ENCODE measurements at regions not wholly inside any gene's neighbourhood (a gene's known extent, or its start where the extent isn't known, plus 50 kb on each side); places are given as distances from the start of the nearest gene placed in this dataset.

DNA sequence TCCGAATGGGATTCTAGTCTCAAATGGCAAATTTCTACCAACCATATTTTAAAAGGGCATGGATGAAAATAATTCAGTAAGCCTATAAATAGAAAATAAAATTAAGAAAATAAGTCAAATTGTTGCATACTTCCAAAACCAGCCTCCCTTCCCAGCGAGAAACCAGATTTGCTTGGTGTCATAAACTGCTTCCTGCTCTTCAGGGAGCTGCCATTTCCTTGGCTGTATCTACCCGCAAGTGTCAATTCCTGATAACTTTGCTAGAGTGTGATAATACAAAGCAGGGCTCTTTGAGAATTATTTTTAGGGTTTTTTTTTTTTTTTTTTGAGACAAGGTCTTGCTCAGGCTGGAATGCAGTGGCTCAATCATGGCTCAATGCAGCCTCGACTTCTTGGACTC lies 62.3 kb downstream of the S1PR1 start:
- WGBS, result 88% methylated on average over 4 of the region's 4 CpGs
- peaks cover 7% of the 10 kb centered on the region for H3K27me3 ChIP-seq
- no peak overlapping the region for H3K27ac ChIP-seq

GRCh38 chr1:101299710-101300109 lies 62.9 kb downstream of the S1PR1 start:
- Histone ChIP-seq H3K27me3 (peaks cover 7% of the 10 kb centered on the region), H3K4me3 (no peak overlapping the region), H3K36me3 (no peaks in the 10 kb centered on the region), H3K4me1 (no peaks in the 10 kb centered on the region), H3K27ac (no peak overlapping the region), H3K9me3 (no peaks in the 10 kb centered on the region)
- TF ChIP-seq POLR2A (IDR thresholded peaks at IDR 0.05) (no peak), EP300 (IDR thresholded peaks at IDR 0.05) (no peak), POLR2AphosphoS5 (IDR thresholded peaks at IDR 0.05) (no peak)
- DNase-seq (ENCODE audit: low spot score in 2 of 2), result no peak
- 80% methylated on average over 3 of the region's 3 CpGs for WGBS

More for the DNA sequence above, 62.3 kb downstream of the S1PR1 start:
- TF ChIP-seq EP300 (IDR thresholded peaks at IDR 0.05) (no peak), POLR2A (IDR thresholded peaks at IDR 0.05) (no peak), CTCF (IDR thresholded peaks at IDR 0.05) (no peak), POLR2AphosphoS5 (IDR thresholded peaks at IDR 0.05) (no peak)
- Histone ChIP-seq H3K4me3 (no peak overlapping the region), H3K4me1 (no peaks in the 10 kb centered on the region), H3K9me3 (no peaks in the 10 kb centered on the region), H3K36me3 (no peaks in the 10 kb centered on the region)
- no peak for DNase-seq (ENCODE audit: low spot score in 2 of 2)

DNA sequence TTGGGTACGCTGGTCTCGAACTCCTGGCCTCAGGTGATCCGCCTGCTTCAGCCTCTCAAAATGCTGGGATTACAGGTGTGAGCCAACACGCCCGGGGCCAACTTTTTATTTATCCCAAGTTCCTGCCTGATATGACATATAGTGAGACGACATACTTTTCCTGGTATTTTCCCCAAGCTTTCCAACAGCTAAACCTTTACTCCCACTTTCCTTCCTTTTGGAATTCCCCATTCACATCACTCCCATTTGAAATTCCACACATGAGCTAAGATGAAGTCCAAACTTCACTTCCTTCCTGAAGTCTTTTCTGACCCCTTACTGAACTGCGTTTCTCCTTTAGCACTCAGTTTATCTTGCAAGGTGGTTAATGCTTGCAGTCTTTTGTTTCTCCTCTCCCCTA lies 64.1 kb downstream of the S1PR1 start:
- Histone ChIP-seq H3K4me1 (no peaks in the 10 kb centered on the region), H3K4me3 (no peak overlapping the region), H3K9me3 (no peaks in the 10 kb centered on the region), H3K27me3 (peaks cover 7% of the 10 kb centered on the region), H3K27ac (no peak overlapping the region), H3K36me3 (no peaks in the 10 kb centered on the region)
- TF ChIP-seq POLR2AphosphoS5 (IDR thresholded peaks at IDR 0.05) (no peak), POLR2A (IDR thresholded peaks at IDR 0.05) (no peak), CTCF (IDR thresholded peaks at IDR 0.05) (no peak), EP300 (IDR thresholded peaks at IDR 0.05) (no peak)
- 66% methylated on average over 7 of the region's 7 CpGs for WGBS
- DNase-seq (ENCODE audit: low spot score in 2 of 2), result no peak

GRCh38 chr1:101301446-101302057 lies 64.7 kb downstream of the S1PR1 start:
- TF ChIP-seq CTCF (IDR thresholded peaks at IDR 0.05) (no peak), POLR2A (IDR thresholded peaks at IDR 0.05) (no peak), EP300 (IDR thresholded peaks at IDR 0.05) (no peak), POLR2AphosphoS5 (IDR thresholded peaks at IDR 0.05) (no peak)
- Histone ChIP-seq H3K36me3 (no peaks in the 10 kb centered on the region), H3K27ac (no peak overlapping the region), H3K9me3 (no peaks in the 10 kb centered on the region), H3K27me3 (peaks cover 7% of the 10 kb centered on the region), H3K4me1 (no peaks in the 10 kb centered on the region), H3K4me3 (no peak overlapping the region)
- WGBS, result 75% methylated on average over 6 of the region's 6 CpGs
- no peak for DNase-seq (ENCODE audit: low spot score in 2 of 2)

GRCh38 chr1:101302831-101303511 lies 66.2 kb downstream of the S1PR1 start:
- WGBS, result 77% methylated on average over 3 of the region's 3 CpGs
- no peak overlapping the region for H3K27ac ChIP-seq
- no peaks in the 10 kb centered on the region for H3K36me3 ChIP-seq

More at GRCh38 chr1:101302831-101303511, 66.2 kb downstream of the S1PR1 start:
- DNase-seq (ENCODE audit: low spot score in 2 of 2), result no peak
- Histone ChIP-seq H3K27me3 (peaks cover 3% of the 10 kb centered on the region), H3K4me1 (no peaks in the 10 kb centered on the region), H3K9me3 (no peaks in the 10 kb centered on the region), H3K4me3 (no peak overlapping the region)
- TF ChIP-seq EP300 (IDR thresholded peaks at IDR 0.05), result no peak
- no peak for TF ChIP-seq POLR2AphosphoS5 (IDR thresholded peaks at IDR 0.05)
- no peak for TF ChIP-seq CTCF (IDR thresholded peaks at IDR 0.05)
- TF ChIP-seq POLR2A (IDR thresholded peaks at IDR 0.05), result no peak

Measured in suprapubic skin (tissue), 4 donors.